Activated CD4-positive, alpha-beta T cell treated with anti-CD3 and anti-CD28 coated beads for 36 hours (primary cell): ENCODE measurements at regions not wholly inside any gene's neighbourhood (a gene's known extent, or its start where the extent isn't known, plus 50 kb on each side); places are given as distances from the start of the nearest gene placed in this dataset.

Experiments
- ATAC-seq: fragments of 200-7000 bp; cut with Tn5 transposase; one replicate; pipeline ENCODE4 v1.10.0; 2021; ENCODE audit warnings: mild to moderate bottlenecking, moderate library complexity
- CTCF ChIA-PET: fragments of 350-600 bp; sonication (Branson Sonifier 250); formaldehyde crosslinking; loops from one replicate; lab custom pipeline; 2021; ENCODE audit warnings: antibody characterized with exemption; lab: Charles Lee
- POLR2A ChIA-PET: fragments of 350-600 bp; sonication (Branson Sonifier 250); formaldehyde crosslinking; loops from one replicate; lab custom pipeline; 2021; ENCODE audit warnings: antibody characterized with exemption, inconsistent platforms; lab: Charles Lee
- DNase-seq: peaks from one replicate; pipeline ENCODE4 v3.0.0-alpha.2; 2020
- H3K27ac Mint-ChIP-seq: one replicate; pipeline ENCODE4 v1.8.0; 2021; ENCODE audit warnings: mixed read lengths
- H3K27me3 Mint-ChIP-seq: one replicate; pipeline ENCODE4 v1.8.0; 2021; ENCODE audit warnings: mixed read lengths
- H3K36me3 Mint-ChIP-seq: one replicate; pipeline ENCODE4 v1.8.0; 2021; ENCODE audit warnings: low read depth, mixed read lengths
- H3K4me1 Mint-ChIP-seq: one replicate; pipeline ENCODE4 v1.8.0; 2021; ENCODE audit warnings: mixed read lengths
- H3K4me3 Mint-ChIP-seq: one replicate; pipeline ENCODE4 v1.8.0; 2021; ENCODE audit warnings: mild to moderate bottlenecking, moderate library complexity, mixed read lengths
- H3K9me3 Mint-ChIP-seq: one replicate; pipeline ENCODE4 v1.8.0; 2021; ENCODE audit warnings: low read depth, mixed read lengths
- intact Hi-C, 2 experiments: fragments of 100-400 bp; cut with DNase I in 1 of 2; cut with micrococcal nuclease in 1 of 2; formaldehyde crosslinking; loops; one replicate each; pipeline versions ENCODE4 v1.14.2 to v1.15.1; 2022 to 2024; cut with DNase I, micrococcal nuclease

DNA sequence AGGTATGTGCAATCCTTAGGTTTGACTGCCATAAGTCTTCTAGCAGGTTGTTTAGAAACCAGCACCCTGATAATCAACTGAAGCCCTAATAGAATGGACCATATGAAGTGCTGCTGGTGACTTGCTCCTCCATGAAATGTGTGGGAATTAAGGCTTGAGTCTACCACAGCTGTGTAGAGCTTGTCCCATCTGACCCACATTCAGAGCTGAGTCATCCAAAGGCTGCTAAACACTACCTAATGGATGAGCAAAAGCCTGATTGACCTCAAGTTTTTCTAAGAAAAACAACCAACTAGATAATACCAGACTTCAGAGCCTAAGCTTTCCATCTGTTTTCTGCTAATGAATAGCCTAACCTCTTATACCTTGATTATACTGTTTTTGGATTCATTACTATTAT lies 120.3 kb upstream of the MOCS1 start:
- no peaks in the 10 kb centered on the region for H3K36me3 Mint-ChIP-seq
- ChIA-PET CTCF (no interaction called here), POLR2A (no interaction called here)
- no peak overlapping the region for H3K27ac Mint-ChIP-seq
- H3K9me3 Mint-ChIP-seq: peaks cover 2% of the 10 kb centered on the region
- H3K27me3 Mint-ChIP-seq: peaks cover 11% of the 10 kb centered on the region
- intact Hi-C loops: no loop called here
- no peak overlapping the region for H3K4me3 Mint-ChIP-seq
- no peaks in the 10 kb centered on the region for H3K4me1 Mint-ChIP-seq
- ATAC-seq: no peak
- DNase-seq: no peak

DNA sequence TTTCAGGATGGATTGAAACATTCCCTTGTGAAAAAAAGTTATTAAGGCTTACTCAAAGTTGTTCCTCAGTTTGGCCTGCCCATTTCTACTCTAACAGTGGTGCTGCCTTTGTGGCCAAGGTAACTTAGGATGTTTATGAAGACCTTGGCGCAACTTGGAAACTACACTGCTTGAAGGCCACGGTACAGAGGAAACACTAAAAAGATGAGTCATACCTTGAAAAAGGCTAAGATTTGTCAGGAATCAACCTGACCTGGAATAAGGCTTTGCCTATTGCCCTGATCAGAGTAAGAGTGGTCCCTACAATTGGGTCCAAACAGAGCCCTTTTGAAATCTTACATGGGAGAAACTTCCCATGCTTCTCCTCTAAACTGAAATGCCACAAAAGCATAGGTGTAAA lies 119.9 kb upstream of the MOCS1 start:
- no peaks in the 10 kb centered on the region for H3K4me1 Mint-ChIP-seq
- CTCF ChIA-PET: no interaction called here

DNA sequence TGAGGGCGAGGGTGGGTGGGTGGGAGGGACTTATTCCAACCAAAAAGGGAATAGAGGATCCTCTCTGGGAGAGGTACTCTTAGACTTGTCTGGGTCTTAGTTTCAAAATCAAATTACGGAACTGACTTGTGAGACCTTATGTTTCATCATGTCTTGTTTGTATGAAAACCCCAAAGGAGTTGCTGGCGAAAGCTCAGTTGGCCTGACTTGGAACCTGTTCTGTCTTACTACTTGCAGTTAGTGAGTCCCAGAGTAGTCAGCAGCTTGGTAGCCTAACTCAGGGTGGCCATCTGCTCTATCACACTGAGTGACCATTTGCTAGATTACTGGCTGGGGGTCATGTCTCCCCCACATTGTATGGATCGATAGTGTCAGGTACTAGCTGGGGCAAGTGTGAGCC lies 114.9 kb upstream of the MOCS1 start:
- H3K4me3 Mint-ChIP-seq: no peak overlapping the region
- peaks cover 7% of the 10 kb centered on the region for H3K27me3 Mint-ChIP-seq
- ATAC-seq (no peak), DNase-seq (no peak)
- ChIA-PET POLR2A (no interaction called here), CTCF (no interaction called here)
- intact Hi-C loops: no loop called here
- no peak overlapping the region for H3K27ac Mint-ChIP-seq
- peaks cover 2% of the 10 kb centered on the region for H3K9me3 Mint-ChIP-seq
- no peaks in the 10 kb centered on the region for H3K36me3 Mint-ChIP-seq
- no peaks in the 10 kb centered on the region for H3K4me1 Mint-ChIP-seq

More for the DNA sequence above, 119.9 kb upstream of the MOCS1 start:
- peaks cover 11% of the 10 kb centered on the region for H3K27me3 Mint-ChIP-seq
- POLR2A ChIA-PET: no interaction called here
- intact Hi-C loops: no loop called here
- H3K27ac Mint-ChIP-seq: no peak overlapping the region
- no peak overlapping the region for H3K4me3 Mint-ChIP-seq
- DNase-seq: no peak
- no peak for ATAC-seq
- no peaks in the 10 kb centered on the region for H3K36me3 Mint-ChIP-seq
- H3K9me3 Mint-ChIP-seq: peaks cover 2% of the 10 kb centered on the region

DNA sequence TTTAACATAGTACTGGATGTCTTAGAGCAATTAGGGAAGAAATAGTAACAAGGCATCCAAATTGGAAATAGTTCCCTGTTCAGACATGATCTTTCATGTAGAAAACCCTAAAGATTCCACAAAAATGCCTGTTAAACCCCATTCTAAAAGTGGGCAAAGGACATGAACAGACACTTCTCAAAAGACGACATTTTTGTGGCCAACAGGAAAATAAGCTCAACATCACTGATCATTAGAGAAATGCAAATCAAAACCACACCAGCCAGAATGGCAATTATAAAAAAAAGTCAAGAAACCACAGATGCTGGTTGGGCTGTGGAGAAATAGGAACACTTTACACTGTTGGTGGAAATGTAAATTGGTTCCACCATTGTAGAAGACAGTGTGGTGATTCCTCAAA lies 109.9 kb upstream of the MOCS1 start:
- H3K4me1 Mint-ChIP-seq: no peaks in the 10 kb centered on the region
- ChIA-PET CTCF (no interaction called here), POLR2A (no interaction called here)
- DNase-seq (no peak), ATAC-seq (no peak)
- intact Hi-C loops: no loop called here
- no peak overlapping the region for H3K27ac Mint-ChIP-seq
- no peaks in the 10 kb centered on the region for H3K9me3 Mint-ChIP-seq
- H3K27me3 Mint-ChIP-seq: peaks cover 8% of the 10 kb centered on the region
- H3K4me3 Mint-ChIP-seq: no peak overlapping the region
- H3K36me3 Mint-ChIP-seq: no peaks in the 10 kb centered on the region

DNA sequence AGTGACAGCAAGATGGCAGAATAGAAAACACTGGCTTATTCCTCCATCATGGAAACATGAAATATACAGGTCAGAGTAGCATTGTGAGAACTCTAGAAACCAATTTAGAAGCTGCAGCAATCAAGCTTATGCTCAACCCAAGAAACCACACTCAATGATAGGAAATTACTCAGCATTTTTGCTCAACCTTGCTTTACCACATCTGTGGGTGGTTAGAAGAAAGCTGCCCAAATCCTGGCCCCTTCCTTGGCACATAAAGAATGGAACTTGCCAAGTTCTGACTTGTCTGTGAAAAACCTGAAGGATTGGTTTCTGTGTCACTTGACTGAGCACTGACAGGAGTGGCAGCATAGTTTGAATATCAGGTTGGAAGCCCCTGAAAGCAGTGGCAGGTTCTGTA lies 108.0 kb upstream of the MOCS1 start:
- intact Hi-C loops: no loop called here
- DNase-seq (no peak), ATAC-seq (no peak)
- POLR2A ChIA-PET: no interaction called here
- Mint-ChIP-seq H3K9me3 (no peaks in the 10 kb centered on the region), H3K27ac (no peak overlapping the region), H3K4me3 (no peak overlapping the region), H3K27me3 (peaks cover 10% of the 10 kb centered on the region), H3K36me3 (no peaks in the 10 kb centered on the region), H3K4me1 (no peaks in the 10 kb centered on the region)
- CTCF ChIA-PET: interaction anchor here (0.6 kb wide), 1 partner anchor 129 kb away, joined by 4 read pairs; no protein-coding TSS in a partner anchor

DNA sequence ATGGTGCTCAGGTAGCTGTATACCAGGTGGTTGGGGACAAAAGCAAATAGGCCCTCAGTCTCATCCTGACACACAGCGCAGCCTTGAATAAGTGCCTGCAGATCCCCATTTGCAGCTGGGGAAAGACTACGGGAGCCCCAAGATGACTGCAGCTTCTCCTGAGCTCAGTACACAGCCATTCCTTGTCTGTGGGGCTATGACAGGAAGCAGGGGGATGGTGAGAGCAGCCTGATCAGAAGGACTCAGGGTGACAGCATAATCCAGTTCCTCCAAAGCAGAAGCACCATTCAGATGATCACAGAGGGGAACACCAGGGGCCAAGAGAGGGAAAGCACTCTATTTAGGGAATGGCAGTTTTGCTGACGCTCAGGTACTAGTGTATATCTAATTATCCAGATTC lies 104.8 kb upstream of the MOCS1 start:
- DNase-seq (no peak), ATAC-seq (no peak)
- POLR2A ChIA-PET: no interaction called here
- Mint-ChIP-seq H3K9me3 (no peaks in the 10 kb centered on the region), H3K27ac (no peak overlapping the region), H3K36me3 (no peaks in the 10 kb centered on the region), H3K4me3 (no peak overlapping the region), H3K27me3 (peaks cover 10% of the 10 kb centered on the region), H3K4me1 (no peaks in the 10 kb centered on the region)
- CTCF ChIA-PET: no interaction called here
- intact Hi-C loops: no loop called here

DNA sequence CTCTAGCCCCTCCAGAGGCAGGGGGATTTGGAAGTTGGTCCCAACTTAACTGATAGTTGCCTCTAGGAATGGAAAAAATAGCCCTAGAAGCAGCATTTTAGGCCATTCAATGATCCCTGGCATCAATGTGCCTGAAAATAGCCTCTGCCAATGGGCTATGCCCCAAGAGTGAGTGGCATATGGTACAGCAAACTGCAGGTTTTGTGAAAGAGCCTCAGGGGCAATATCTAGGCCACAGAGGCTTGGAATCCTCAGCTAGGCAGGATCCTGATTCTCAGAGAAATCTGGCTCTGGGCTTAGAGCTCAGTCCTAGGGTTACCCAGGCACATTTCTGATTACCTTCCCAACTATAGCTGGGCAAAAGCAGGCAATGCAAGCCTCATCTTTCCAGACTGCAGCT lies 104.4 kb upstream of the MOCS1 start:
- H3K36me3 Mint-ChIP-seq: no peaks in the 10 kb centered on the region
- POLR2A ChIA-PET: no interaction called here
- H3K9me3 Mint-ChIP-seq: no peaks in the 10 kb centered on the region
- ATAC-seq (no peak), DNase-seq (no peak)
- CTCF ChIA-PET: interaction anchor here (0.9 kb wide), 1 partner anchor 8 kb away, joined by 3 read pairs; no protein-coding TSS in a partner anchor
- H3K27me3 Mint-ChIP-seq: peaks cover 10% of the 10 kb centered on the region
- no peak overlapping the region for H3K27ac Mint-ChIP-seq
- no peaks in the 10 kb centered on the region for H3K4me1 Mint-ChIP-seq
- H3K4me3 Mint-ChIP-seq: no peak overlapping the region
- intact Hi-C loops: no loop called here

DNA sequence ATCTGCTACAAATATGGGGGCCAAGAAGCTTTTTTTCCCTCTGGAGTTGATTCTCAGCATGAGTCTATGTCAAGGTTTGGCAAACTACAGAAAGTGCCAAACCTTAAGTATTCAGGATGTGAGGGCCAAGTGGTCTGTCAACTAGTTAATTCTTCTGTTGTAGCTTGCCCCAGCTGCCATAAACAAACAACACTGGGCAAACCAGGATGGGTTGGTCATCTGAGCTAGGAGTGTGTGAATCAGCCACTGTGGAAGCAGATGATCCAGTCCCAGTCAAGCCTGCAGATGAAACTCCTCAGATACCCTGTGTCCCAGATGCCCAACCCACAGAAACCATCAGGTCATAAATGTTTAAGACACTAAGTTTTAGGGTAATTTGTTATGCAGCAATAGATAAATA lies 103.0 kb upstream of the MOCS1 start:
- Mint-ChIP-seq H3K4me1 (no peaks in the 10 kb centered on the region), H3K27me3 (peaks cover 10% of the 10 kb centered on the region), H3K27ac (no peak overlapping the region), H3K4me3 (no peak overlapping the region), H3K9me3 (no peaks in the 10 kb centered on the region), H3K36me3 (no peaks in the 10 kb centered on the region)
- ATAC-seq (no peak), DNase-seq (no peak)
- intact Hi-C loops: no loop called here
- CTCF ChIA-PET: interaction anchor here (0.6 kb wide), 1 partner anchor 110 kb away, joined by 3 read pairs; no protein-coding TSS in a partner anchor
- POLR2A ChIA-PET: no interaction called here

DNA sequence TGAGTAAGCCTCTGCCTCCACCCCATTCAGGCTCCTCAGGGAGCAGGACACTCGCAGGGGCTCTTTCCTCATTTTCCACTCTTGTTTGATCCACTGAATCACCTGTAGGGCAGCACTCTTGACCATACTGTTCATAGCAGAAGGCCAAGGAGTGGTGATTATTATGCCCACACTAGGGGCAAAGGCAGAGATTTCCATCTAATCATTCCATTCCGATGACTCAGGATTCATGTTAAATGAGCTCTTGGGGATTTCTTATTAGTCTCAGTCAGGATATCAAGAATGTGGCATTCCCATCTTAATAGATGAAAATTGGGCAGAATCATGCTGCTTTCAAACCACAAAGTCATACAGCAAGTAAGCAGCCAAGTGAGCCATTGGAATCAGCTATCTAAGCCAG lies 101.9 kb upstream of the MOCS1 start:
- ATAC-seq (no peak), DNase-seq (no peak)
- no peak overlapping the region for H3K27ac Mint-ChIP-seq
- H3K4me3 Mint-ChIP-seq: no peak overlapping the region
- no peaks in the 10 kb centered on the region for H3K9me3 Mint-ChIP-seq
- H3K27me3 Mint-ChIP-seq: peaks cover 7% of the 10 kb centered on the region
- intact Hi-C loops: no loop called here
- ChIA-PET CTCF (no interaction called here), POLR2A (no interaction called here)
- H3K36me3 Mint-ChIP-seq: no peaks in the 10 kb centered on the region
- no peaks in the 10 kb centered on the region for H3K4me1 Mint-ChIP-seq

DNA sequence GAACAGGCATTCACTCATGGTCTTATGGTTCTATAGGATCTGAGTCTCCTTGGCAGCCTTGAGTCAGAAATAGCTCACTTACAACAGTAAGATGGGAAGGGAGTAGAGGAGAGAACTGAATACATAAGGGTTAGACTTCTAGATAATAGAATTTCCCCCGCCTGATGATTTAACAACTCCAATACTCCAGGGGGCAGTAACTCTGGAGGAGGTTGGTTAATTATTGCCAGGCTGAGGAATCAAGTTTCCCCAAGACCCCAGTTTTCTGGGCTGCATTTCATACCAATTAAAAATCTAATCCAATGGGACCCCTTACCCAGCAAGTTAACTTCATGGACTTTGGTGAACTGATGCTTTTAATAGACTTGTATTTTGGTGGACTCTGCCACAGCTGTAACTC lies 94.2 kb upstream of the MOCS1 start:
- no peak for DNase-seq
- no peaks in the 10 kb centered on the region for H3K36me3 Mint-ChIP-seq
- CTCF ChIA-PET: no interaction called here
- H3K9me3 Mint-ChIP-seq: no peaks in the 10 kb centered on the region
- H3K27ac Mint-ChIP-seq: no peak overlapping the region
- no peak for ATAC-seq
- H3K4me3 Mint-ChIP-seq: no peak overlapping the region
- peaks cover 11% of the 10 kb centered on the region for H3K27me3 Mint-ChIP-seq
- H3K4me1 Mint-ChIP-seq: no peaks in the 10 kb centered on the region
- POLR2A ChIA-PET: no interaction called here
- intact Hi-C loops: no loop called here

DNA sequence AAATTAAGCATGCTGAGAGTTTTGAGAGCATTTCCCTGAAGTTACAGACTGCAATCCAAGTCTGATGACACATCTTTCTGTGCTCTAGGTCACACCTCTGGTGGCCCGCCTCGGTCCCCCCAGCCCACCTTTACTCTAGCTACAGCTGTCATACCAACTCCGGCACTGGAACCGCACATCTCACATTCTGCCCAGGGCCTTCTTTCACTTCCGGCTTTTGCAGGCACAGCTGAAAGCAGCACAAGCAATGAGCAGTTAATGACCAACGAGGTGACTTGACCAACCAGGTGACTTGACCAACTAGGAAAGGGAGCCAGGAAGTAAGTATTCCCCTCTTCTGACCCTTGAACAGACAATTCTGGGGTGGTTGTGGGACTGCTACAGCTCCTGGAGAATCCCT lies 88.6 kb upstream of the MOCS1 start:
- POLR2A ChIA-PET: no interaction called here

DNA sequence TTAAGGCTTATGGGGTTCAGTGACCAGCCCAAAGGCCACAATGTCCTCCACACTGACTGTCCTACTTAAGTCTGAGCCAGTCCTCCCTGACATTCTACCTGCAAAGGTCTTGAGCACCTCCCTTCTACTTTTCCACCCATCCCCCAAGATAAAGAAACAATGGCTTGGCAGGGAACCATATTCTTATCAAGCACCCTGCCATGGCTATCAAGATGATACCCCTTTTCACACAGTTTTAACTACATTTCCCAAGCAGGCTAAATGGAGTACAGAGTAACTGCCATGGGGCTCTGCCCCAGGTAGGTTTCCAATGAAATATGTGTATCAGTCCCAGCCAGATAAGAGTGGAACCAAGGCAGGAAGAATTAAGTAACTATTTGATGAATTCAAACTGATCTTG lies 85.9 kb upstream of the MOCS1 start:
- CTCF ChIA-PET: no interaction called here
- Mint-ChIP-seq H3K27ac (no peak overlapping the region), H3K36me3 (no peaks in the 10 kb centered on the region), H3K4me1 (no peaks in the 10 kb centered on the region), H3K9me3 (peaks cover 10% of the 10 kb centered on the region), H3K27me3 (peaks cover 16% of the 10 kb centered on the region), H3K4me3 (no peak overlapping the region)
- DNase-seq (no peak), ATAC-seq (no peak)
- intact Hi-C loops: no loop called here
- POLR2A ChIA-PET: no interaction called here

More for the DNA sequence above, 88.6 kb upstream of the MOCS1 start:
- ATAC-seq: no peak
- DNase-seq: no peak
- H3K36me3 Mint-ChIP-seq: no peaks in the 10 kb centered on the region
- no peak overlapping the region for H3K27ac Mint-ChIP-seq
- no peaks in the 10 kb centered on the region for H3K4me1 Mint-ChIP-seq
- intact Hi-C loops: no loop called here
- H3K9me3 Mint-ChIP-seq: peaks cover 8% of the 10 kb centered on the region
- no peak overlapping the region for H3K4me3 Mint-ChIP-seq
- peaks cover 19% of the 10 kb centered on the region for H3K27me3 Mint-ChIP-seq
- CTCF ChIA-PET: interaction anchor here (0.7 kb wide), 1 partner anchor 240 kb away, joined by 4 read pairs; no protein-coding TSS in a partner anchor

DNA sequence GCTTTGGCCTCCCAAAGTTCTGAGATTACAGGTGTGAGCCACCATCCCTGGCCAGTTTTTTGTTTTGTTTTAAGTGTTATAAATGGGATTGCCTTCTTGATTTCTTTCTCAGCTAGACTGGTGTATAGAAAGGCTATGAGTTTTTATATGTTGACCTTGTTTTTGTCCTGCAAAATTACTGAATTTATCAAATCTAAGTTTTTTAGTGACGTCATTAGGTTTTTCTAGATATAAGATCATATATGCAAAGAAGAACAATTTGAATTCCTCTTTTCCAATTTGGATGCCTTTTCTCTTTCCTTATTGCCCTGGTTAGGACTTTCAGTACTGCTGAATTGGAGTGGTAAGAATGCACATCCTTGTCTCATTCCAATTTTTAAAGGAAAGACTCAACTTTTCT lies 81.3 kb upstream of the MOCS1 start:
- POLR2A ChIA-PET: no interaction called here
- ATAC-seq: no peak
- Mint-ChIP-seq H3K36me3 (no peaks in the 10 kb centered on the region), H3K27ac (no peak overlapping the region), H3K4me3 (no peak overlapping the region), H3K4me1 (no peaks in the 10 kb centered on the region), H3K27me3 (peaks cover 16% of the 10 kb centered on the region), H3K9me3 (peaks cover 10% of the 10 kb centered on the region)
- CTCF ChIA-PET: interaction anchor here (0.9 kb wide), 1 partner anchor 247 kb away, joined by 4 read pairs; no protein-coding TSS in a partner anchor
- intact Hi-C loops: no loop called here
- no peak for DNase-seq
